SH-SY5Y (cell line): ENCODE measurements at regions not wholly inside any gene's neighbourhood (a gene's known extent, or its start where the extent isn't known, plus 50 kb on each side); places are given as distances from the start of the nearest gene placed in this dataset.

ENCODE experiments used
- GATA2 ChIP-seq: IDR thresholded peaks from 2 replicates; pipeline ENCODE4 v1.6.1; 2011; ENCODE audit warnings: mild to moderate bottlenecking, low read depth, low read length
- GATA3 ChIP-seq: IDR thresholded peaks from 2 replicates; pipeline ENCODE4 v1.6.1; 2011; ENCODE audit warnings: low read depth, mild to moderate bottlenecking, low read length, moderate library complexity

- no peak for TF ChIP-seq GATA2
- TF ChIP-seq GATA3, result no peak
Measured at GRCh38 chr7:144960763-144961162, 124.9 kb upstream of the TPK1 start.
